ENCODE measurements at regions not wholly inside any gene's neighbourhood (a gene's known extent, or its start where the extent isn't known, plus 50 kb on each side); places are given as distances from the start of the nearest gene placed in this dataset.

GRCh38 chr1:229066591-229066990 is 204.3 kb upstream of the RAB4A start:
- H3K27ac ChIP-seq (ENCODE audit: low read depth) = no peak overlapping the region
- H3K27me3 Mint-ChIP-seq (ENCODE audit: insufficient read depth, low read depth, poor library complexity) = peaks cover 3% of the 10 kb centered on the region
- peaks cover 13% of the 10 kb centered on the region for H3K4me1 Mint-ChIP-seq
- DNase-seq (ENCODE audit: low spot score) (no peak), ATAC-seq (no peak)
- no peak for TF ChIP-seq EZH2phosphoT487 (IDR thresholded peaks at IDR 0.05; ENCODE audit: unreplicated experiment)
- no peak for TF ChIP-seq POLR2AphosphoS5 (IDR thresholded peaks at IDR 0.05; ENCODE audit: low read depth)
- TF ChIP-seq JUNB (IDR thresholded peaks at IDR 0.05; ENCODE audit: unreplicated experiment) = no peak
- TF ChIP-seq, protein P1, sequence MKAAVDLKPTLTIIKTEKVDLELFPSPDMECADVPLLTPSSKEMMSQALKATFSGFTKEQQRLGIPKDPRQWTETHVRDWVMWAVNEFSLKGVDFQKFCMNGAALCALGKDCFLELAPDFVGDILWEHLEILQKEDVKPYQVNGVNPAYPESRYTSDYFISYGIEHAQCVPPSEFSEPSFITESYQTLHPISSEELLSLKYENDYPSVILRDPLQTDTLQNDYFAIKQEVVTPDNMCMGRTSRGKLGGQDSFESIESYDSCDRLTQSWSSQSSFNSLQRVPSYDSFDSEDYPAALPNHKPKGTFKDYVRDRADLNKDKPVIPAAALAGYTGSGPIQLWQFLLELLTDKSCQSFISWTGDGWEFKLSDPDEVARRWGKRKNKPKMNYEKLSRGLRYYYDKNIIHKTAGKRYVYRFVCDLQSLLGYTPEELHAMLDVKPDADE (IDR thresholded peaks at IDR 0.05) = no peak
- no peak for TF ChIP-seq ZNF114 (CRISPR knock-in tag; IDR thresholded peaks at IDR 0.05)
- no peak for TF ChIP-seq ZNF462 (CRISPR knock-in tag; IDR thresholded peaks at IDR 0.05)
- TF ChIP-seq CTCF (conservative IDR thresholded peaks at IDR 0.05; ENCODE audit: low read depth in 2 of 2) = no peak
- TF ChIP-seq STAT1 (IDR thresholded peaks at IDR 0.05; ENCODE audit: unreplicated experiment) = no peak
- TF ChIP-seq EZH2 (IDR thresholded peaks at IDR 0.05; ENCODE audit: low read depth, unreplicated experiment) = no peak
- TF ChIP-seq NANOG (IDR thresholded peaks at IDR 0.05; ENCODE audit: borderline replicate concordance) = no peak
- no peak for TF ChIP-seq ZNF331 (CRISPR knock-in tag; IDR thresholded peaks at IDR 0.05; ENCODE audit: low read depth)
- TF ChIP-seq CREB1 (CRISPR knock-in tag; IDR thresholded peaks at IDR 0.05; ENCODE audit: low read depth) = no peak
- TF ChIP-seq REST (IDR thresholded peaks at IDR 0.05; ENCODE audit: unreplicated experiment) = no peak
- H3K9me2 ChIP-seq (ENCODE audit: insufficient read depth) = peaks cover 3% of the 10 kb centered on the region; the same call in 1 of the 2 replicates
- no peaks in the 10 kb centered on the region for H3K36me3 Mint-ChIP-seq (ENCODE audit: low read depth)
- no peak overlapping the region for H3K27ac Mint-ChIP-seq
- no peak overlapping the region for H3K4me2 ChIP-seq
- no peaks in the 10 kb centered on the region for H3K79me2 ChIP-seq (replicated peaks; ENCODE audit: insufficient read depth)
- H3K36me3 ChIP-seq (ENCODE audit: insufficient read depth) = no peaks in the 10 kb centered on the region
- H3K4me1 ChIP-seq (ENCODE audit: insufficient read depth) = no peaks in the 10 kb centered on the region
- no peaks in the 10 kb centered on the region for H4K20me1 ChIP-seq (replicated peaks; ENCODE audit: insufficient read depth)
- no peaks in the 10 kb centered on the region for H3K27me3 ChIP-seq (ENCODE audit: insufficient read depth)
- no peaks in the 10 kb centered on the region for H3F3A ChIP-seq (replicated peaks; ENCODE audit: low read depth)
- H3K4me3 Mint-ChIP-seq = no peak overlapping the region
- H2AFZ ChIP-seq = no peak overlapping the region
- H3K4me3 ChIP-seq = no peak overlapping the region
- H3K9me3 Mint-ChIP-seq = no peaks in the 10 kb centered on the region; the same call in 2 of the 3 replicates

Measured in GM23338 (cell line).